ENCODE measurements at regions not wholly inside any gene's neighbourhood (a gene's known extent, or its start where the extent isn't known, plus 50 kb on each side); places are given as distances from the start of the nearest gene placed in this dataset.
"Not testable (repeated sequence)": the region's sequence is repeated elsewhere in the genome, so short reads cannot be mapped to it uniquely, and the experiment has no call there.

DNA sequence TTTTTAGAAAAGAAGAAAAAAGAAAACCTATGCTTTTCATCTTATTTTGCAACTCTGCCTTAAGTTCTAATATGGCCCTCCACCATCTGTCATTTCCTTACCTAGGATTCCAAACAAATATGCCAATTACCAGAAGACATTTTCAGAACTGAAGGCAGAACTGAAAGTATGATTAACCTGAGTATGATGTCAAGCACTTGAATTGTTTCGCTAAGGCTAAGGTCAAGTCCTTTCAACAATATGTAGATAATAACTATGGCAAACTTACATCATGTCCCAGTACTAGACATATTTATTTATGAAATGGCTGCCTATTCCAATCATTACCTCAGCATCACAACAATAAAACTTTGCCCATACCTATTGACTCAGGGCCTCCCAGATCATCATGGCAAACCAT lies 91.0 kb downstream of the OR13H1 start:
- no peaks in the 10 kb centered on the region for H3K36me3 ChIP-seq
- no peaks in the 10 kb centered on the region for H3K9me3 ChIP-seq
- 71 to 78% methylated on average over 1 of the region's 1 CpG for WGBS, 2 donors
- H3K4me1 ChIP-seq: no peaks in the 10 kb centered on the region
- TF ChIP-seq, protein P1, sequence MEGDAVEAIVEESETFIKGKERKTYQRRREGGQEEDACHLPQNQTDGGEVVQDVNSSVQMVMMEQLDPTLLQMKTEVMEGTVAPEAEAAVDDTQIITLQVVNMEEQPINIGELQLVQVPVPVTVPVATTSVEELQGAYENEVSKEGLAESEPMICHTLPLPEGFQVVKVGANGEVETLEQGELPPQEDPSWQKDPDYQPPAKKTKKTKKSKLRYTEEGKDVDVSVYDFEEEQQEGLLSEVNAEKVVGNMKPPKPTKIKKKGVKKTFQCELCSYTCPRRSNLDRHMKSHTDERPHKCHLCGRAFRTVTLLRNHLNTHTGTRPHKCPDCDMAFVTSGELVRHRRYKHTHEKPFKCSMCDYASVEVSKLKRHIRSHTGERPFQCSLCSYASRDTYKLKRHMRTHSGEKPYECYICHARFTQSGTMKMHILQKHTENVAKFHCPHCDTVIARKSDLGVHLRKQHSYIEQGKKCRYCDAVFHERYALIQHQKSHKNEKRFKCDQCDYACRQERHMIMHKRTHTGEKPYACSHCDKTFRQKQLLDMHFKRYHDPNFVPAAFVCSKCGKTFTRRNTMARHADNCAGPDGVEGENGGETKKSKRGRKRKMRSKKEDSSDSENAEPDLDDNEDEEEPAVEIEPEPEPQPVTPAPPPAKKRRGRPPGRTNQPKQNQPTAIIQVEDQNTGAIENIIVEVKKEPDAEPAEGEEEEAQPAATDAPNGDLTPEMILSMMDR (IDR thresholded peaks at IDR 0.05): no peak
- TF ChIP-seq POLR2A (IDR thresholded peaks at IDR 0.05): no peak
- no peak for TF ChIP-seq EP300 (IDR thresholded peaks at IDR 0.05)
- H3K4me3 ChIP-seq: no peak overlapping the region
- peaks cover 0 to 19% of the 10 kb centered on the region in 2 donors for H3K27me3 ChIP-seq
- H3K27ac ChIP-seq: no peak overlapping the region
- no peak for DNase-seq (ENCODE audit: low spot score in 2 of 2)

DNA sequence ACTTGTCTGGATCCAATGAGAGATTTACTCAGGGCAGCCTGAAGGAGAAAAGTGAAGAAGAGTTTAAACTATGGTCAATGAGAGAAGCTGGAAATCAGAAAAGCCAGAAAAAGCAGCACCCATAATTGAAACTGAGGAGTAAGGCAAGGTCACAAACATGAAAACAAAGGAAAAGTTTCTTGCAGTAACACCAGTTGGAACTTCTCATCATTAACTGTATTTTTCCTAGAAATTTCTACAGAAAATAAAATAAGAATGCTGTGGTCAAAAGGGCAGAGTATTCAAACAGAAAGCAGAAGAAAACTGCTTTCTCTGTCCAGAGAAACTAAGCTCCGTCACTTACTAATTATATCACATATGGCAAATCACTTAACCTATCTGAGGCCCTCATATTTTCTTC lies 102.2 kb downstream of the OR13H1 start:
- no peak for DNase-seq (ENCODE audit: low spot score in 2 of 2)
- Histone ChIP-seq H3K4me3 (no peak overlapping the region), H3K36me3 (no peaks in the 10 kb centered on the region), H3K4me1 (no peaks in the 10 kb centered on the region), H3K27me3 (peaks cover 0 to 33% of the 10 kb centered on the region in 2 donors), H3K9me3 (no peaks in the 10 kb centered on the region), H3K27ac (no peak overlapping the region)
- TF ChIP-seq, protein P1 (IDR thresholded peaks at IDR 0.05): no peak
- TF ChIP-seq EP300 (IDR thresholded peaks at IDR 0.05) (no peak), POLR2A (IDR thresholded peaks at IDR 0.05) (no peak)
- 35 to 50% methylated on average over 1 of the region's 1 CpG for WGBS, 2 donors

DNA sequence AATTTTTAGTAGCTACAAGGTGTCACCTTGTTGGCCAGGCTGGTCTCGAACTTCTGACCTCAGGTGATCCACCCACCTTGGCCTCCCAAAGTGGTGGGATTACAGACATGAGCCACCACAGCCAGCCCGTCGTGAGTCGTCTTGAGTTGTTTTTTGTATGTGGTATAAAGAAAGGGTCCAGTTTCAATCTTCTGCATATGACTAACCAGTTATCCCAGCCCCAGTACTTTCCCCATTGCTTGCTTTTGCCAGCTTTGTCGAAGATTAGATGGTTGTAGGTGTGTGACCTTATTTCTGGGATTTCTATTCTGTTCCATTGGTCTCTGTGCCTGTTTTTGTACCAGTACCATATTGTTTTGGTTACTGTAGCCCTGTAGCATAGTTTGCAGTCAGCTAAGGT lies 105.9 kb downstream of the OR13H1 start:
- DNase-seq (ENCODE audit: low spot score in 2 of 2): no peak
- Histone ChIP-seq H3K36me3 (no peaks in the 10 kb centered on the region), H3K4me1 (no peaks in the 10 kb centered on the region), H3K9me3 (no peaks in the 10 kb centered on the region), H3K27ac (no peak overlapping the region), H3K27me3 (peaks cover 0 to 37% of the 10 kb centered on the region in 2 donors), H3K4me3 (no peak overlapping the region)
- WGBS, 2 donors: 66 to 84% methylated on average over 5 of the region's 5 CpGs
- TF ChIP-seq POLR2A (IDR thresholded peaks at IDR 0.05) (no peak), EP300 (IDR thresholded peaks at IDR 0.05) (no peak)
- TF ChIP-seq, protein P1 (IDR thresholded peaks at IDR 0.05): no peak

DNA sequence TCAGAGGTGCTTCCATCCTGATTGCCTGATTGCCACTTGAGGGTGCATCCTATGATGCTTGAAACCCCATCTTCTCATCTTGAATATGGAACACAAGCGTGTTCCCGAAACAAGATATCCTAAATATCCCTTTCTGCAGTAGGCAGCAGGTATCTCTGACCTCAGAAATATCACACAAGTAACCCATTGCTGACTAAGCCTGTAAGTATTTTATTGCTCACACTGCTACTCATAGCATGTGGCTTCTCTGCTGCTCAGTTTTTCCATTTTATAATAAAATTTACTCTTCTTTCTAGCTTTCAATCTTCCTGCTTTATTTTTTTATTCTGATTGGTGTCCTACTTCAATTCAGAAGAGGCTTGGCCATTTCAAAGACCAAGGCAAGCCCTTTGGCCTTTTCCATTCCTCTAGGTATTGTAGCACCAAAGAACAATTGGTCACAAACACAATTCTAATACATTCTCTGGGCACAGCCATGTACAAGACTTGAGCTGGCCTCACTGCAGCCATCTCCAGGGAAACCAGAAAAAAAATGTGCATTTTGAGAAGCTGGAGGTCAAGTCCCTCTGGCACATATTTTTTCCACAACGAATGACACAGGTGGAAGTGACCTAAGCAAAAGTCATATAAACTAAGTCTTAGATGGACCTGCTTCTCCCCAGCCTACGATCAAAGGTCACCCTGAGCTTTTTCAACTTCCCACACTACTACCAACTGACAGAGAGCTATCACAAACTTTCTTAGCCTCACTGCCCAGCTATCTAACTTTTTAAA lies 107.0 kb downstream of the OR13H1 start:
- H3K36me3 ChIP-seq: no peaks in the 10 kb centered on the region
- DNase-seq (ENCODE audit: low spot score in 2 of 2): no peak
- WGBS, 2 donors: 61 to 73% methylated on average over 4 of the region's 4 CpGs
- H3K27ac ChIP-seq: no peak overlapping the region
- H3K4me3 ChIP-seq: no peak overlapping the region
- no peaks in the 10 kb centered on the region for H3K4me1 ChIP-seq
- H3K9me3 ChIP-seq: no peaks in the 10 kb centered on the region
- TF ChIP-seq, protein P1 (IDR thresholded peaks at IDR 0.05): no peak
- TF ChIP-seq POLR2A (IDR thresholded peaks at IDR 0.05): no peak
- peaks cover 0 to 37% of the 10 kb centered on the region in 2 donors for H3K27me3 ChIP-seq

DNA sequence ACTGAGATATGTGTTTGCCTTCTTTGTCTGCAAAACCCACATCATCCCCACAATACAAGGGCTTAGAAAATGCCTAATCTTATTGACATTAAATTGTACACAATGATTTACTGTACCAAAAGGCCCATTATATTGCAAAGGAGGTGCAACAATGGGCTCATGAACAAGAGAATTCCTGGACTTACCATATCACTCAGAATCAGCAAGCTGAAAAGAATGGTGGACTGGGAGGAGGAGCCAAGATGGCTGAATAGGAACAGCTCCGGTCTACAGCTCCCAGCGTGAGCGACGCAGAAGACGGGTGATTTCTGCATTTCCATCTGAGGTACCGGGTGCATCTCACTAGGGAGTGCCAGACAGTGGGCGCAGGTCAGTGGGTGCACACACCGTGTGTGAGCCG lies 119.9 kb downstream of the OR13H1 start:
- H3K4me3 ChIP-seq; H3K4me1 ChIP-seq; DNase-seq (ENCODE audit: low spot score in 2 of 2); H3K27ac ChIP-seq; H3K36me3 ChIP-seq; H3K9me3 ChIP-seq: not testable (repeated sequence)
- WGBS, 2 donors: 85 to 100% methylated on average over 2 to 9 of the region's 9 CpGs
- peaks cover 0 to 11% of the 10 kb centered on the region in 2 donors for H3K27me3 ChIP-seq
